B cell (primary cell): ENCODE measurements at regions not wholly inside any gene's neighbourhood (a gene's known extent, or its start where the extent isn't known, plus 50 kb on each side); places are given as distances from the start of the nearest gene placed in this dataset.

Experiments
- EZH2 ChIP-seq: IDR thresholded peaks from 2 replicates; pipeline ENCODE4 v1.6.1; 2012; ENCODE audit warnings: borderline replicate concordance, low read depth, mild to moderate bottlenecking, moderate library complexity, low read length; ENCODE audit not compliant: insufficient read depth, poor library complexity, severe bottlenecking
- TF ChIP-seq, protein P1 (sequence below): fragments of 200-600 bp; IDR thresholded peaks from one replicate; pipeline ENCODE4 v1.8.0; 2022; ENCODE audit warnings: antibody characterized with exemption, mild to moderate bottlenecking

- no peak for TF ChIP-seq EZH2
- TF ChIP-seq, protein P1, sequence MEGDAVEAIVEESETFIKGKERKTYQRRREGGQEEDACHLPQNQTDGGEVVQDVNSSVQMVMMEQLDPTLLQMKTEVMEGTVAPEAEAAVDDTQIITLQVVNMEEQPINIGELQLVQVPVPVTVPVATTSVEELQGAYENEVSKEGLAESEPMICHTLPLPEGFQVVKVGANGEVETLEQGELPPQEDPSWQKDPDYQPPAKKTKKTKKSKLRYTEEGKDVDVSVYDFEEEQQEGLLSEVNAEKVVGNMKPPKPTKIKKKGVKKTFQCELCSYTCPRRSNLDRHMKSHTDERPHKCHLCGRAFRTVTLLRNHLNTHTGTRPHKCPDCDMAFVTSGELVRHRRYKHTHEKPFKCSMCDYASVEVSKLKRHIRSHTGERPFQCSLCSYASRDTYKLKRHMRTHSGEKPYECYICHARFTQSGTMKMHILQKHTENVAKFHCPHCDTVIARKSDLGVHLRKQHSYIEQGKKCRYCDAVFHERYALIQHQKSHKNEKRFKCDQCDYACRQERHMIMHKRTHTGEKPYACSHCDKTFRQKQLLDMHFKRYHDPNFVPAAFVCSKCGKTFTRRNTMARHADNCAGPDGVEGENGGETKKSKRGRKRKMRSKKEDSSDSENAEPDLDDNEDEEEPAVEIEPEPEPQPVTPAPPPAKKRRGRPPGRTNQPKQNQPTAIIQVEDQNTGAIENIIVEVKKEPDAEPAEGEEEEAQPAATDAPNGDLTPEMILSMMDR: no peak
These were observed 1230.3 kb upstream of the CITED2 start for GRCh38 chr6:140604786-140605185.
